Activated CD8-positive, alpha-beta memory T cell treated with anti-CD3 and anti-CD28 coated beads, Interleukin-2, amount 10 ng/mL, durations not matched to agents 7 days and 5 days (primary cell): ENCODE measurements at regions not wholly inside any gene's neighbourhood (a gene's known extent, or its start where the extent isn't known, plus 50 kb on each side); places are given as distances from the start of the nearest gene placed in this dataset.

Source experiments
- ATAC-seq: fragments of 150-1000 bp; cut with Tn5 transposase; one replicate; pipeline ENCODE4 v1.10.0; 2021; ENCODE audit warnings: moderate library complexity
- CTCF ChIA-PET: fragments of 350-600 bp; sonication (Branson Sonifier 250); formaldehyde crosslinking; loops from one replicate; lab custom pipeline; 2021; ENCODE audit warnings: antibody characterized with exemption; lab: Charles Lee
- DNase-seq: peaks from one replicate; pipeline ENCODE4 v3.0.0-alpha.2; 2020
- H3K27ac Mint-ChIP-seq: one replicate; pipeline ENCODE4 v1.8.0; 2021; ENCODE audit warnings: mild to moderate bottlenecking, mixed read lengths
- H3K27me3 Mint-ChIP-seq: one replicate; pipeline ENCODE4 v1.8.0; 2021; ENCODE audit warnings: mixed read lengths
- H3K36me3 Mint-ChIP-seq: one replicate; pipeline ENCODE4 v1.8.0; 2021; ENCODE audit warnings: mild to moderate bottlenecking, mixed read lengths
- H3K4me1 Mint-ChIP-seq: one replicate; pipeline ENCODE4 v1.8.0; 2021; ENCODE audit warnings: mixed read lengths
- H3K4me3 Mint-ChIP-seq: one replicate; pipeline ENCODE4 v1.8.0; 2021; ENCODE audit warnings: mild to moderate bottlenecking, moderate library complexity, mixed read lengths
- H3K9me3 Mint-ChIP-seq: one replicate; pipeline ENCODE4 v1.8.0; 2022; ENCODE audit warnings: low read depth, mixed read lengths

- ATAC-seq (no peak), DNase-seq (no peak)
- peaks cover 6% of the 10 kb centered on the region for H3K4me1 Mint-ChIP-seq
- H3K27me3 Mint-ChIP-seq: no peaks in the 10 kb centered on the region
- peaks cover 6% of the 10 kb centered on the region for H3K9me3 Mint-ChIP-seq
- no peak overlapping the region for H3K27ac Mint-ChIP-seq
- no peak overlapping the region for H3K4me3 Mint-ChIP-seq
- CTCF ChIA-PET: no interaction called here
- peaks cover 5% of the 10 kb centered on the region for H3K36me3 Mint-ChIP-seq
Observed at GRCh38 chr3:31355807-31356206, 176.9 kb upstream of the STT3B start.

- DNase-seq: no peak
- peaks cover 6% of the 10 kb centered on the region for H3K4me1 Mint-ChIP-seq
- H3K36me3 Mint-ChIP-seq: peaks cover 5% of the 10 kb centered on the region
- H3K4me3 Mint-ChIP-seq: no peak overlapping the region
- H3K27ac Mint-ChIP-seq: no peak overlapping the region
- no peak for ATAC-seq
- peaks cover 6% of the 10 kb centered on the region for H3K9me3 Mint-ChIP-seq
- H3K27me3 Mint-ChIP-seq: no peaks in the 10 kb centered on the region
- CTCF ChIA-PET: no interaction called here
Observed at GRCh38 chr3:31356941-31357340, 175.8 kb upstream of the STT3B start.

DNA sequence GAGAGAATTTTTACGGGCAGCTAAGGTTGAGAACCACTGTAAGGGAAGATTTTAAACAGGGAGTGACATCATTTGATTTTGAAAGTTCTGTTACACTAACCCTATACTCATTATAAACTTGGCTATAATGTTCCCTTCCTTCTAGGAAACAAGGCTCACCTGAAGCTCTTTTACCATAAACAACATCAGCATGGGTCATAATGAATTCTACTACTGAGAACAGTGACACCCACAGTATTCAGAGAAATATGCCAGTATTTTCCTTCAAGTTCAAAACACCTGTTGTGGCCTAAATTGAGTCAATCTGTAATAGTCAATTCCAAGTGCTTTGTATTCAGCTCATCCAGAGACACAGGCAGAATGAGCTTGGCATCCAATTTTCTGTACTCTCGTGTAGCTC, 175.3 kb upstream of the STT3B start:
- CTCF ChIA-PET: no interaction called here
- no peak overlapping the region for H3K4me3 Mint-ChIP-seq

DNA sequence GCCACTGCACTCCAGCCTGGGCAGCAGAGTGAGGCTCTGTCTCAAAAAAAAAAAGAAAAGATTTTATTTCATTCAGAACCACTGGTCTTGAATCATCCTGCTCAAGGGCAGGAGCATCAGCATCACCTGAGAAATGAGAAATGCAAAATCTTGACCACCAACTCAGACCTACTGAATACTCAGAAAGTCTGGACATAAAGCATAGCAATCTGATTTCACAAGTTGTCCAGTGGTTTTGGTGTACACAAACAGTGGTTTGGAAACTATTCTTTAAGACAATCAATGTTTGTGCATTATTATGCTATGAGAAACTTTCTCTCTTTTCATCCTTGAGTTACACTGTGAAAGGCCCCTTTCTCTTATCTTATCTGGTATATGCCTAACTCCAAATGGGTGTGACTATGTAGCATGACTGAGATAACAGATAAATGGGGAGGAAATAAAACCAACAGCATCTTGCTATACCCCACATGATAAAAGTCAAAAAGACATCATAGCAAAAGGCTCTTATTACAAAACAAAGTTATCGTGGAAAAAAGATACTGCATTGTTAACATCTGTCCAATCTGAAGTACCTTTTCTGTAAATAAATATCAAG, 174.2 kb upstream of the STT3B start:
- peaks cover 6% of the 10 kb centered on the region for H3K9me3 Mint-ChIP-seq
- CTCF ChIA-PET: no interaction called here
- no peak for DNase-seq

More for the DNA sequence above, 175.3 kb upstream of the STT3B start:
- H3K4me1 Mint-ChIP-seq: peaks cover 6% of the 10 kb centered on the region
- no peak overlapping the region for H3K27ac Mint-ChIP-seq
- no peak for DNase-seq
- H3K9me3 Mint-ChIP-seq: peaks cover 6% of the 10 kb centered on the region
- H3K36me3 Mint-ChIP-seq: peaks cover 5% of the 10 kb centered on the region
- ATAC-seq: no peak
- no peaks in the 10 kb centered on the region for H3K27me3 Mint-ChIP-seq

GRCh38 chr3:31361371-31362273, 171.1 kb upstream of the STT3B start:
- H3K4me1 Mint-ChIP-seq: peaks cover 6% of the 10 kb centered on the region
- ATAC-seq: no peak
- H3K9me3 Mint-ChIP-seq: peaks cover 6% of the 10 kb centered on the region
- peaks cover 3% of the 10 kb centered on the region for H3K36me3 Mint-ChIP-seq
- no peak for DNase-seq
- H3K27ac Mint-ChIP-seq: no peak overlapping the region
- no peaks in the 10 kb centered on the region for H3K27me3 Mint-ChIP-seq
- no peak overlapping the region for H3K4me3 Mint-ChIP-seq
- CTCF ChIA-PET: no interaction called here

More for the DNA sequence above, 174.2 kb upstream of the STT3B start:
- H3K4me1 Mint-ChIP-seq: peaks cover 6% of the 10 kb centered on the region
- no peaks in the 10 kb centered on the region for H3K27me3 Mint-ChIP-seq
- no peak for ATAC-seq
- no peak overlapping the region for H3K4me3 Mint-ChIP-seq
- H3K27ac Mint-ChIP-seq: no peak overlapping the region
- H3K36me3 Mint-ChIP-seq: peaks cover 3% of the 10 kb centered on the region

GRCh38 chr3:31364188-31364587, 168.5 kb upstream of the STT3B start:
- CTCF ChIA-PET: no interaction called here
- H3K27me3 Mint-ChIP-seq: no peaks in the 10 kb centered on the region

DNA sequence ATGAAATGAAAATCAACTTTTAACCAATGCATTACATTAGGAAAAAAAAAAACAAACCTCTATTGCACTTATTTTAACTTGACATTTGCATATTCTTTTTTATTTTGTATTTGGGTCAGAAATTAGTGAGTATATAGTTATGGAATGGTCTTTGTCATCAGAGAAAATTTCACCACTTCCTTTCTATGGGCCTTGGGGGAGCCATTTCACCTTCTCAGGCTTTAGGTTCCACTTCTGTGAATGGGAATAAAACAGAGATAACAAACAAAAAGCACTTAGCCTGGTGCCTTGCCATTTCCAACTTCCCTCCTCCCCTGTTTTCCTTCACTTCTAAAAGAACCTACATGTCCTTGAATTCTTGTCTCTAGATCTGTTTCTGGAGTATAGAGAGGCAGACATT, 168.0 kb upstream of the STT3B start:
- H3K27ac Mint-ChIP-seq: no peak overlapping the region
- ATAC-seq (no peak), DNase-seq (no peak)
- H3K4me3 Mint-ChIP-seq: no peak overlapping the region
- H3K36me3 Mint-ChIP-seq: no peaks in the 10 kb centered on the region
- peaks cover 2% of the 10 kb centered on the region for H3K4me1 Mint-ChIP-seq
- CTCF ChIA-PET: no interaction called here
- H3K27me3 Mint-ChIP-seq: no peaks in the 10 kb centered on the region
- H3K9me3 Mint-ChIP-seq: peaks cover 3% of the 10 kb centered on the region

More at GRCh38 chr3:31364188-31364587, 168.5 kb upstream of the STT3B start:
- ATAC-seq (no peak), DNase-seq (no peak)
- no peaks in the 10 kb centered on the region for H3K4me1 Mint-ChIP-seq
- no peak overlapping the region for H3K4me3 Mint-ChIP-seq
- H3K27ac Mint-ChIP-seq: no peak overlapping the region
- no peaks in the 10 kb centered on the region for H3K36me3 Mint-ChIP-seq
- H3K9me3 Mint-ChIP-seq: peaks cover 3% of the 10 kb centered on the region

DNA sequence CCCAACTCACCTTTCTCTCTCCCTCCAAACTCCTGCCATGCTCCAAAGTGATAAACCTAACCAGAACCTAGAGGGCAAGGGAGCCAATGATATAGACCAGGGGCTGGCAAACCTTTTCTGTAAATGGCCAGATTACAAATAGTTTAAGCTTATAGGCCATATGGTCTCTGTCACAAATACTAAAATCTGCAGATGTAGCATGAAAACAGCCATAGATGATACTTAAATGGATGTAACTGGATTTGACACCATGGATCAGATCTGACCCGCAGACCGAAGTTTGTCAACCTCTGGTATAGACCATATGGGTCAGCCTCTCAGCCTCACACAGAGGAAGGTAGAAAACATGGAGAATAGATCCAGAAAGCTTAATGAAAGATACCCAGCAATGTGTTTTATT, 165.2 kb upstream of the STT3B start:
- no peak overlapping the region for H3K27ac Mint-ChIP-seq
- DNase-seq (no peak), ATAC-seq (no peak)
- H3K9me3 Mint-ChIP-seq: peaks cover 3% of the 10 kb centered on the region
- H3K4me1 Mint-ChIP-seq: peaks cover 14% of the 10 kb centered on the region
- peaks cover 2% of the 10 kb centered on the region for H3K36me3 Mint-ChIP-seq
- H3K4me3 Mint-ChIP-seq: no peak overlapping the region
- no peaks in the 10 kb centered on the region for H3K27me3 Mint-ChIP-seq
- CTCF ChIA-PET: interaction anchor here (0.6 kb wide), 1 partner anchor 11 kb away, joined by 5 read pairs; no protein-coding TSS in a partner anchor

GRCh38 chr3:31369637-31370379, 162.9 kb upstream of the STT3B start:
- Mint-ChIP-seq H3K4me1 (peaks cover 14% of the 10 kb centered on the region), H3K4me3 (no peak overlapping the region), H3K27ac (no peak overlapping the region), H3K36me3 (peaks cover 2% of the 10 kb centered on the region), H3K9me3 (peaks cover 2% of the 10 kb centered on the region), H3K27me3 (no peaks in the 10 kb centered on the region)
- DNase-seq (no peak), ATAC-seq (no peak)
- CTCF ChIA-PET: no interaction called here

DNA sequence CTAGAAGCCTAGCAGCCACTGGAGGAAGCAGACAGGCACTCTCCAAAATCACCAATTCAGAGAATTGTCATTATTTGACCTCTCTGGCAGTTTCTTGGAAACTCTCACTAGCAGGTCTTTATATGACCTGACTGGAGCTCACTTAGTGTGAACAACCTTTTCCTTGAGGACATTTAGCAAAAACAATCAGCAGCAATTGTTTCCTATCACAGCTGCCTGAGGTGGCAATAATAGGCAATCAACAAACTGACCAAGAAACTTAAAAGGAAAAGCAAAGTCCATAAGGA, 162.4 kb upstream of the STT3B start:
- Mint-ChIP-seq H3K9me3 (no peaks in the 10 kb centered on the region), H3K4me1 (peaks cover 14% of the 10 kb centered on the region), H3K27ac (no peak overlapping the region), H3K36me3 (peaks cover 2% of the 10 kb centered on the region), H3K27me3 (no peaks in the 10 kb centered on the region), H3K4me3 (no peak overlapping the region)
- CTCF ChIA-PET: no interaction called here
- no peak for DNase-seq
- no peak for ATAC-seq

GRCh38 chr3:31370681-31371080, 162.0 kb upstream of the STT3B start:
- peaks cover 2% of the 10 kb centered on the region for H3K36me3 Mint-ChIP-seq
- H3K4me3 Mint-ChIP-seq: no peak overlapping the region
- CTCF ChIA-PET: no interaction called here
- H3K27me3 Mint-ChIP-seq: no peaks in the 10 kb centered on the region
- DNase-seq (no peak), ATAC-seq (no peak)
- no peak overlapping the region for H3K27ac Mint-ChIP-seq
- H3K9me3 Mint-ChIP-seq: no peaks in the 10 kb centered on the region
- peaks cover 14% of the 10 kb centered on the region for H3K4me1 Mint-ChIP-seq

GRCh38 chr3:31371484-31372177, 161.1 kb upstream of the STT3B start:
- ATAC-seq: no peak
- H3K27me3 Mint-ChIP-seq: no peaks in the 10 kb centered on the region
- DNase-seq: no peak
- peaks cover 2% of the 10 kb centered on the region for H3K36me3 Mint-ChIP-seq
- no peak overlapping the region for H3K4me3 Mint-ChIP-seq
- H3K9me3 Mint-ChIP-seq: no peaks in the 10 kb centered on the region
- H3K4me1 Mint-ChIP-seq: peaks cover 14% of the 10 kb centered on the region
- CTCF ChIA-PET: no interaction called here
- no peak overlapping the region for H3K27ac Mint-ChIP-seq

- CTCF ChIA-PET: interaction anchor here (1.0 kb wide), 1 partner anchor 11 kb away, joined by 5 read pairs; no protein-coding TSS in a partner anchor
- no peak overlapping the region for H3K4me3 Mint-ChIP-seq
- DNase-seq (no peak), ATAC-seq (no peak)
- H3K27ac Mint-ChIP-seq: no peak overlapping the region
- no peaks in the 10 kb centered on the region for H3K27me3 Mint-ChIP-seq
- H3K4me1 Mint-ChIP-seq: peaks cover 14% of the 10 kb centered on the region
- H3K9me3 Mint-ChIP-seq: no peaks in the 10 kb centered on the region
- peaks cover 2% of the 10 kb centered on the region for H3K36me3 Mint-ChIP-seq
Observed at GRCh38 chr3:31373681-31374080, 159.0 kb upstream of the STT3B start.
